ENCODE measurements at regions not wholly inside any gene's neighbourhood (a gene's known extent, or its start where the extent isn't known, plus 50 kb on each side); places are given as distances from the start of the nearest gene placed in this dataset.

DNA sequence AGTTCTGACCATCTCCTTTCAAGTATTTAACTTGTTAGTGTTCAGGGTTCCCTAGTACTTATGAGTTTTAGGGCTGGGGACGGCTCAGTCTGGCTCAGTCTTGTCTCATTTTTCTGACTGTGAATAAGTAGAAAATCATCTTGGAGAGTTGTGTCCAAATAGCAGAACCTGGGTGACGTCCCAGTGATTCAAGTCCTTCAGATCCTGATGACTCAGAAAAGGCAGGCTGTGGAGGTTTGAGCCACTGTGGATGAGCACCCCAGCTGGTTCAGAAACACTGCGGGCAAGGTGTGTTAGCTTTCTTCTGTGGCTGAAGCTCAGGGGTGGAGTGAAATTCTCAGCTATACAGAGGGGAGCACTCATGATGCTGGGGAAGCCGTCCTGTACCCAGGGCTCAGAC is 154.4 kb upstream of the NPY start:
- TF ChIP-seq POLR2A (IDR thresholded peaks at IDR 0.05; ENCODE audit: low read depth, low read length) (no peak), EZH2 (IDR thresholded peaks at IDR 0.05; ENCODE audit: borderline replicate concordance, low read depth, low read length, severe bottlenecking) (no peak)

Measured in endothelial cell of umbilical vein (primary cell).